ENCODE measurements at regions not wholly inside any gene's neighbourhood (a gene's known extent, or its start where the extent isn't known, plus 50 kb on each side); places are given as distances from the start of the nearest gene placed in this dataset.

DNA sequence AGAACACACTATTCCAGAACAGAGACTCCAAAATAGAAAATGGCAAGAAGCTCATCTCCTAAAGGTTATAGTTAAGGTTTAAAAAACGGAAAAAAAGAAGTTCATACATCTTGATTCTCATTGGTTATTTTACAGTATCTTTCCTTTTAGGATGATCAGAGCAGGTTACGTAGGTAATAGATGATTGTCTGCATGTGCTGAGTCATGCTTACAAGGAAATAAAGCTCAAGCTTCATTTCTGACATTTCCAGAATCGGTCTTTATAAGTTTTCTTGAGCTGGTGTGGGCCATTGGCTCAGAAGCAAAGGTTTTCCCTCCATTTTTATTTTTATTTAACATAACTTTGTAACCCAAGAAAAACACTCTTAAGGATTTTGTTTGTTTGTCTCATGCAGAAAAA lies 1030.3 kb upstream of the CDH8 start:
- no peaks in the 10 kb centered on the region for H3K9me1 ChIP-seq (ENCODE audit: control insufficient read depth, extremely low read depth, insufficient read depth, low read length)
- no peaks in the 10 kb centered on the region for H4K20me1 ChIP-seq (ENCODE audit: control insufficient read depth, extremely low read depth, insufficient read depth, low read length)
- no peak overlapping the region for H3K27ac ChIP-seq (ENCODE audit: control insufficient read depth, insufficient read depth, low read length)
- FAIRE-seq, result no peak
- DNase-seq (ENCODE audit: low read depth, low spot score), result no peak
- no peaks in the 10 kb centered on the region for H3K4me1 ChIP-seq (ENCODE audit: control insufficient read depth, extremely low read depth, insufficient read depth, low read length)
- H3K4me2 ChIP-seq (ENCODE audit: control insufficient read depth, extremely low read depth, insufficient read depth, low read depth, low read length), result no peak overlapping the region
- H3K9me3 ChIP-seq (ENCODE audit: control insufficient read depth, low read depth, low read length), result no peaks in the 10 kb centered on the region
- no peaks in the 10 kb centered on the region for H3K79me2 ChIP-seq (ENCODE audit: control insufficient read depth, insufficient read depth, low read length)
- no peak overlapping the region for H3K4me3 ChIP-seq (ENCODE audit: control insufficient read depth in 2 of 3, extremely low read depth in 1 of 3, insufficient read depth in 2 of 3, low read depth in 1 of 3, low read length in 3 of 3)
- no peaks in the 10 kb centered on the region for H3K27me3 ChIP-seq (ENCODE audit: control insufficient read depth, extremely low read depth, insufficient read depth, low read length)
- dilution Hi-C loops (cut with MboI; ENCODE audit: extremely low pct_ligation_motif_present, low sequenced_read_pairs), result no loop called here
- H2AFZ ChIP-seq (ENCODE audit: control insufficient read depth, low read length), result no peak overlapping the region
- no peaks in the 10 kb centered on the region for H3K36me3 ChIP-seq (ENCODE audit: control insufficient read depth in 2 of 2, extremely low read depth in 1 of 2, insufficient read depth in 2 of 2, low read length in 2 of 2)
- no peak overlapping the region for H3K9ac ChIP-seq (ENCODE audit: control insufficient read depth, extremely low read depth, insufficient read depth, low read length)
- TF ChIP-seq EZH2 (IDR thresholded peaks at IDR 0.05; ENCODE audit: low read length) (no peak), CTCF (optimal IDR thresholded peaks at IDR 0.05 in 1 of 3, IDR thresholded peaks at IDR 0.05 in 1 of 3, conservative IDR thresholded peaks at IDR 0.05 in 1 of 3; ENCODE audit: extremely low read depth in 1 of 3, insufficient read depth in 2 of 3, low read length in 3 of 3) (no peak)

DNA sequence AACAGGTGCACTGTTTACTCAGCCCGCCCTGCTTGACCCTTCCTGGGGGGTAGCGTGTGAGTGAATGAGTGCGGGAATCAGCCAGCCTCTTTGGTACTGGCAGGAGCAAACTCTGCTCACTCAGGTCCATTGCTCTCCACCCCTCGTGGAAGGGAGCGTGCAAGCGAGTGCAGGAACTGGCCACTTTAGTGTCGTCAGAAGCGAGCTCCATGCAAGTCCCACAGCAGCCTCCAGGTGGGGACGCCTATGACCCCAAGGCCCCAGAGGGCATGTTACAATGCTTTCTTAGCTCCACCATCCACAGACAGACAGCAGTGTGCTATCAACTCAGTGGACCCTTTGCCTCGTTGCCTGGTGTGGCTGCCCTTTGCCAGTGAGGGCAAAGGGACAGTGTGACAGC lies 1025.1 kb upstream of the CDH8 start:
- H3K4me1 ChIP-seq (ENCODE audit: control insufficient read depth, extremely low read depth, insufficient read depth, low read length), result no peaks in the 10 kb centered on the region

More for the DNA sequence above, 1025.1 kb upstream of the CDH8 start:
- Histone ChIP-seq H3K79me2 (ENCODE audit: control insufficient read depth, insufficient read depth, low read length) (no peaks in the 10 kb centered on the region), H3K4me2 (ENCODE audit: control insufficient read depth, extremely low read depth, insufficient read depth, low read depth, low read length) (no peak overlapping the region), H4K20me1 (ENCODE audit: control insufficient read depth, extremely low read depth, insufficient read depth, low read length) (no peaks in the 10 kb centered on the region), H3K4me3 (ENCODE audit: control insufficient read depth in 2 of 3, extremely low read depth in 1 of 3, insufficient read depth in 2 of 3, low read depth in 1 of 3, low read length in 3 of 3) (no peak overlapping the region), H3K36me3 (ENCODE audit: control insufficient read depth in 2 of 2, extremely low read depth in 1 of 2, insufficient read depth in 2 of 2, low read length in 2 of 2) (no peaks in the 10 kb centered on the region), H3K9me1 (ENCODE audit: control insufficient read depth, extremely low read depth, insufficient read depth, low read length) (no peaks in the 10 kb centered on the region), H3K27ac (ENCODE audit: control insufficient read depth, insufficient read depth, low read length) (no peak overlapping the region), H3K9me3 (ENCODE audit: control insufficient read depth, low read depth, low read length) (peaks cover 2% of the 10 kb centered on the region), H3K27me3 (ENCODE audit: control insufficient read depth, extremely low read depth, insufficient read depth, low read length) (no peaks in the 10 kb centered on the region), H3K9ac (ENCODE audit: control insufficient read depth, extremely low read depth, insufficient read depth, low read length) (no peak overlapping the region), H2AFZ (ENCODE audit: control insufficient read depth, low read length) (no peak overlapping the region)
- FAIRE-seq (no peak), DNase-seq (ENCODE audit: low read depth, low spot score) (no peak)
- dilution Hi-C loops (cut with MboI; ENCODE audit: extremely low pct_ligation_motif_present, low sequenced_read_pairs), result no loop called here
- TF ChIP-seq CTCF (optimal IDR thresholded peaks at IDR 0.05 in 1 of 3, IDR thresholded peaks at IDR 0.05 in 1 of 3, conservative IDR thresholded peaks at IDR 0.05 in 1 of 3; ENCODE audit: extremely low read depth in 1 of 3, insufficient read depth in 2 of 3, low read length in 3 of 3), result no peak
- TF ChIP-seq EZH2 (IDR thresholded peaks at IDR 0.05; ENCODE audit: low read length), result no peak

All from keratinocyte (primary cell).